ENCODE measurements at regions not wholly inside any gene's neighbourhood (a gene's known extent, or its start where the extent isn't known, plus 50 kb on each side); places are given as distances from the start of the nearest gene placed in this dataset.

DNA sequence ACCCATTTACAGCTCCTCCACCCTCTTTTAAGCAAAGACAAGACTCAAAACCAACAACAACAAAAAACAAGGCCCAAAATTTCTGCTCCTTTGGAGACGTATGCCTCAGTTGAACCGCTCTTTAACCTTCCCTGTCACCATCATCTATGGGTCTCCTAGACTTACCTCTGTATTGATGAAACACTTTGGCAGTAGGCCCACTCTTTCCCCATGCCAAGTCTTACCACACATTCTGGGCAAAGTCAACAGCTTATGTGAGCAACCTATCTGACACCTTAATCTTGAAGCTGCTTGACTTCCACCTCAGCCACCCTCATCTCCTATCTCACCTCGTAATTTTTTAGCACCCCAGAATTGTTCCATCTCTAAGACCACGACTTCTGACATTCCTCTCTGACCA, 99.7 kb upstream of the CXorf66 start:
- Histone ChIP-seq H3K4me2 (ENCODE audit: low read length) (no peak overlapping the region), H4K20me1 (ENCODE audit: insufficient read depth) (no peaks in the 10 kb centered on the region), H2AFZ (ENCODE audit: low read depth, low read length, poor library complexity, severe bottlenecking) (no peak overlapping the region), H3K4me3 (replicated peaks in 1 of 2; ENCODE audit: low read depth in 1 of 2, low read length in 2 of 2) (no peak overlapping the region), H3K9me2 (ENCODE audit: insufficient read depth) (no peaks in the 10 kb centered on the region), H3K79me2 (ENCODE audit: insufficient read depth, low read length) (no peaks in the 10 kb centered on the region), H3K27me3 (ENCODE audit: insufficient read depth, low read length) (no peaks in the 10 kb centered on the region), H3K36me3 (ENCODE audit: control insufficient read depth in 1 of 2, insufficient read depth in 2 of 2, low read length in 2 of 2) (no peaks in the 10 kb centered on the region), H3K9me3 (ENCODE audit: control insufficient read depth in 1 of 2, insufficient read depth in 1 of 2, low read depth in 1 of 2, low read length in 2 of 2) (no peaks in the 10 kb centered on the region), H3K4me1 (ENCODE audit: control insufficient read depth in 1 of 2, insufficient read depth in 2 of 2, low read length in 2 of 2) (no peaks in the 10 kb centered on the region), H3K9ac (ENCODE audit: low read length) (no peak overlapping the region), H3K27ac (ENCODE audit: low read depth, low read length) (no peak overlapping the region)
- no peak for ATAC-seq
- intact Hi-C loops (cut with micrococcal nuclease), result no loop called here
- DNase-seq (ENCODE audit: low read depth, low spot score), result no peak
- RAD21 ChIA-PET (ENCODE audit: low non-redundant PET in 1 of 2, low total read pairs in 2 of 2, uncharacterized antibody in 2 of 2, unreplicated experiment in 2 of 2), result no interaction called here
- POLR2A ChIA-PET, result no interaction called here
- TF ChIP-seq YY1 (IDR thresholded peaks at IDR 0.05; ENCODE audit: extremely low read depth, insufficient replicate concordance, low read depth, low read length) (no peak), SIN3A (IDR thresholded peaks at IDR 0.05; ENCODE audit: low read depth) (no peak), POLR2AphosphoS5 (IDR thresholded peaks at IDR 0.05; ENCODE audit: low read depth, low read length) (no peak), ELF1 (IDR thresholded peaks at IDR 0.05; ENCODE audit: borderline replicate concordance, low read depth) (no peak)
- TF ChIP-seq, protein P1, sequence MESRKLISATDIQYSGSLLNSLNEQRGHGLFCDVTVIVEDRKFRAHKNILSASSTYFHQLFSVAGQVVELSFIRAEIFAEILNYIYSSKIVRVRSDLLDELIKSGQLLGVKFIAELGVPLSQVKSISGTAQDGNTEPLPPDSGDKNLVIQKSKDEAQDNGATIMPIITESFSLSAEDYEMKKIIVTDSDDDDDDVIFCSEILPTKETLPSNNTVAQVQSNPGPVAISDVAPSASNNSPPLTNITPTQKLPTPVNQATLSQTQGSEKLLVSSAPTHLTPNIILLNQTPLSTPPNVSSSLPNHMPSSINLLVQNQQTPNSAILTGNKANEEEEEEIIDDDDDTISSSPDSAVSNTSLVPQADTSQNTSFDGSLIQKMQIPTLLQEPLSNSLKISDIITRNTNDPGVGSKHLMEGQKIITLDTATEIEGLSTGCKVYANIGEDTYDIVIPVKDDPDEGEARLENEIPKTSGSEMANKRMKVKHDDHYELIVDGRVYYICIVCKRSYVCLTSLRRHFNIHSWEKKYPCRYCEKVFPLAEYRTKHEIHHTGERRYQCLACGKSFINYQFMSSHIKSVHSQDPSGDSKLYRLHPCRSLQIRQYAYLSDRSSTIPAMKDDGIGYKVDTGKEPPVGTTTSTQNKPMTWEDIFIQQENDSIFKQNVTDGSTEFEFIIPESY (IDR thresholded peaks at IDR 0.05; ENCODE audit: extremely low read depth, insufficient replicate concordance, low read length), result no peak
- CTCF ChIA-PET, result no interaction called here
- BruUV-seq (replicated peaks), result no TSS peak

DNA sequence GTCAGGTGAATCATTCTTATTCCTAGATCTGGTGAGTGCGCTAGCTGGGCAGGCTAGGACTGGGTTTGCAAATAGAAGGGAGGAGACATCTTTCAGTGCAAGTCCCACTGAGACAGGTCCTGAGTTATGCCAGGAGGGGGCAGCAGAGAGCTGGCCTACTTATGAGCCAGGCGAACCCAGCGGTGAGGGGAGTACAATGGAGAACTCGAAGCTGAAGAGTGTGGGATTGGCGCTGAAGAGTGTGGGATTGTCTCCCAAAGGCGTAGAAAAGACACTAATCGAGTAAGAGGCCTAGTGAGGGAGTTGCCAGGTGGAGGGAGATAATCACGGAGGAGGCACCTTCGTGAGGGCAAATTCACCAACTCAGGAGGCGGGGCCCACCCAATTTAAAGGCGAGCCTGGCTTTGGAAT, 91.7 kb upstream of the CXorf66 start:
- TF ChIP-seq SIN3A (IDR thresholded peaks at IDR 0.05; ENCODE audit: low read depth) (no peak), CEBPB (IDR thresholded peaks at IDR 0.05; ENCODE audit: low read depth) (no peak), POLR2AphosphoS5 (IDR thresholded peaks at IDR 0.05; ENCODE audit: low read depth, low read length) (no peak), POLR2A (IDR thresholded peaks at IDR 0.05; ENCODE audit: borderline replicate concordance, extremely low read depth, insufficient read depth, insufficient read length) (no peak), RAD21 (IDR thresholded peaks at IDR 0.05; ENCODE audit: low read depth) (peak; percentile 45), ZFX (IDR thresholded peaks at IDR 0.05) (no peak), ZNF274 (IDR thresholded peaks at IDR 0.05; ENCODE audit: low read depth, low read length) (no peak), EGR1 (IDR thresholded peaks at IDR 0.05; ENCODE audit: low read depth) (no peak), CBX3 (IDR thresholded peaks at IDR 0.05; ENCODE audit: low read depth) (no peak)
- TF ChIP-seq, protein P2, sequence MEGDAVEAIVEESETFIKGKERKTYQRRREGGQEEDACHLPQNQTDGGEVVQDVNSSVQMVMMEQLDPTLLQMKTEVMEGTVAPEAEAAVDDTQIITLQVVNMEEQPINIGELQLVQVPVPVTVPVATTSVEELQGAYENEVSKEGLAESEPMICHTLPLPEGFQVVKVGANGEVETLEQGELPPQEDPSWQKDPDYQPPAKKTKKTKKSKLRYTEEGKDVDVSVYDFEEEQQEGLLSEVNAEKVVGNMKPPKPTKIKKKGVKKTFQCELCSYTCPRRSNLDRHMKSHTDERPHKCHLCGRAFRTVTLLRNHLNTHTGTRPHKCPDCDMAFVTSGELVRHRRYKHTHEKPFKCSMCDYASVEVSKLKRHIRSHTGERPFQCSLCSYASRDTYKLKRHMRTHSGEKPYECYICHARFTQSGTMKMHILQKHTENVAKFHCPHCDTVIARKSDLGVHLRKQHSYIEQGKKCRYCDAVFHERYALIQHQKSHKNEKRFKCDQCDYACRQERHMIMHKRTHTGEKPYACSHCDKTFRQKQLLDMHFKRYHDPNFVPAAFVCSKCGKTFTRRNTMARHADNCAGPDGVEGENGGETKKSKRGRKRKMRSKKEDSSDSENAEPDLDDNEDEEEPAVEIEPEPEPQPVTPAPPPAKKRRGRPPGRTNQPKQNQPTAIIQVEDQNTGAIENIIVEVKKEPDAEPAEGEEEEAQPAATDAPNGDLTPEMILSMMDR (IDR thresholded peaks at IDR 0.05 in 2 of 3, conservative IDR thresholded peaks at IDR 0.05 in 1 of 3; ENCODE audit: borderline replicate concordance in 1 of 3, insufficient read depth in 1 of 3, low read depth in 2 of 3, low read length in 2 of 3), result peak; percentile 15 to 72 (median 66); a peak in 4 of 6 replicates
- Histone ChIP-seq H4K20me1 (ENCODE audit: insufficient read depth) (no peaks in the 10 kb centered on the region), H3K9me2 (ENCODE audit: insufficient read depth) (no peaks in the 10 kb centered on the region), H3K27me3 (ENCODE audit: insufficient read depth, low read length) (no peaks in the 10 kb centered on the region), H3K4me2 (ENCODE audit: low read length) (no peak overlapping the region), H3K36me3 (ENCODE audit: control insufficient read depth in 1 of 2, insufficient read depth in 2 of 2, low read length in 2 of 2) (no peaks in the 10 kb centered on the region), H3K79me2 (ENCODE audit: insufficient read depth, low read length) (no peaks in the 10 kb centered on the region), H3K9me3 (ENCODE audit: control insufficient read depth in 1 of 2, insufficient read depth in 1 of 2, low read depth in 1 of 2, low read length in 2 of 2) (no peaks in the 10 kb centered on the region), H3K4me1 (ENCODE audit: control insufficient read depth in 1 of 2, insufficient read depth in 2 of 2, low read length in 2 of 2) (no peaks in the 10 kb centered on the region), H3K27ac (ENCODE audit: low read depth, low read length) (no peak overlapping the region), H3K9ac (ENCODE audit: low read length) (no peak overlapping the region), H3K4me3 (replicated peaks in 1 of 2; ENCODE audit: low read depth in 1 of 2, low read length in 2 of 2) (no peak overlapping the region), H2AFZ (ENCODE audit: low read depth, low read length, poor library complexity, severe bottlenecking) (no peak overlapping the region)
- ATAC-seq, result peak; percentile 94
- CTCF ChIA-PET, result interaction anchor here (0.7 to 1.2 kb wide), 4 partner anchors 11 to 608 kb away, joined by 3 to 5 read pairs (median 4); no protein-coding TSS in a partner anchor
- intact Hi-C loops (cut with micrococcal nuclease), result loop anchor here (5.0 kb wide), 2 partner anchors 85 to 605 kb away; no protein-coding TSS in a partner anchor
- POLR2A ChIA-PET, result no interaction called here
- RAD21 ChIA-PET (ENCODE audit: low non-redundant PET in 1 of 2, low total read pairs in 2 of 2, uncharacterized antibody in 2 of 2, unreplicated experiment in 2 of 2), result no interaction called here
- peak; percentile 24 for DNase-seq (ENCODE audit: low read depth, low spot score)
- no TSS peak for BruUV-seq (replicated peaks)

Data from HCT116 (cell line).